Endometrium (tissue), 2 donors: ENCODE measurements at regions not wholly inside any gene's neighbourhood (a gene's known extent, or its start where the extent isn't known, plus 50 kb on each side); places are given as distances from the start of the nearest gene placed in this dataset.
"Not testable (repeated sequence)": the region's sequence is repeated elsewhere in the genome, so short reads cannot be mapped to it uniquely, and the experiment has no call there.

ENCODE experiments used
- FAIRE-seq: peaks from 2 replicates; lab custom pipeline; 2012; peaks lifted over from hg19 to GRCh38; lab: Jason Lieb, UNC
- donor health status: control.
- donor health status: control.

DNA sequence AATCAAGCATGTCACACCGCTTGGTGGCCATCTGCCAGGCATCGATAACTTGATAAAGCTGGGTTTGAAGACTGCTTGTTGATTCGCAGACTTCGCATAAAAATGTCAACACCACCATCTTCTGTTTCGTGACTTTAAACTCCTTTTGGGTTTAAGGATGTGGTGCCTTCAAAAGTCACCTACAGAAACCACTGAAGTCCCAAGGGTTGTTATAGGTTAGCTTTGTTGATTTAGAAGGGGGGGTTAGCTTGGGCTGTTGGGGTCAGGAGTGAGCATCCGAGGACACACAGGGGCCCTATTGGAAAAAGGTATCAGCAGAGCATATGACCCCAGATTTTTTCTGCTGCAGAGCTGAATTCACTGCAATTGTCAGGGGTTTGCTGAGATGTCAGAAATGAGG, 76.7 kb upstream of the SSTR4 start:
- no peak for FAIRE-seq

DNA sequence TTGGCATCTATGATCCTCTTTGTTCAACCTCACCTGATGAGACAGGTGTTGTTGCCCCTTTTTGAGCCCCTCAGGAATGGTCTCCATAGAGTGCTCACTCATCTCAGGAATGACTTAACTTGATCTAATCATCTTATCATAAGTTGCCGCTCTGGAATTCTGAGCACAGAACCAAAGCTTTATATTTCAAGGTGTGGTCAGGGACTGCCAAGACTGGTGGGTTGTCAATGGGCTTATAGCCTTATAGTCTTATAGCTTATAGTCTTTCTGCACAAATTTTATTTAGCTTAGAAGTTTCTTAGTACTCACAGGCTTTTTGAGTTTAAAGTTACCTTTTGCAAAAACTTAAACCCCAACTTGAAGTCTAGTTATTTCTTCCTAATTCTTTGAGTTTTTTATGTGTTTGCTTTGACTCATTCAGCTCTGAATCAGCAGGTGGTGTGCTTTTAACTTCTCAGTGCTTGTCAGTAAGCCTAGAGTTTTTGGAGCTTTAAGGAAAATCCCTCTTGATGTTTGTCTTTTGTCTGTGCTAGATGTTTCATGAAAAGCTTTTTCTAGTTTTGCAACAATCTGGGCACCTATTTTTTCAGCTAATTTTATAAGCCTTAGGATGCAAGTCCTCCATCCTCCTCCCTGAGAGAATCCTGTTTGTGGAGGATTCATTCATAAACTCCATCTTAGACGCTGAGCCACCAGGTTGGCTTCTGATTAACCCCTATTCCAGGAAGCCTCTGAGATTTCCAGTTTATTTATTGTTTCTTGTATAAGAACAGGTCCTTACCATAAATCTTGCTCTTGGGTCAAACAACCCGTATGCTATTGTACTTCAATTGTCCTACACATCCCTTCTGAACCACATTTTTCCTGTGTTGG, 72.3 kb upstream of the SSTR4 start:
- no peak for FAIRE-seq

DNA sequence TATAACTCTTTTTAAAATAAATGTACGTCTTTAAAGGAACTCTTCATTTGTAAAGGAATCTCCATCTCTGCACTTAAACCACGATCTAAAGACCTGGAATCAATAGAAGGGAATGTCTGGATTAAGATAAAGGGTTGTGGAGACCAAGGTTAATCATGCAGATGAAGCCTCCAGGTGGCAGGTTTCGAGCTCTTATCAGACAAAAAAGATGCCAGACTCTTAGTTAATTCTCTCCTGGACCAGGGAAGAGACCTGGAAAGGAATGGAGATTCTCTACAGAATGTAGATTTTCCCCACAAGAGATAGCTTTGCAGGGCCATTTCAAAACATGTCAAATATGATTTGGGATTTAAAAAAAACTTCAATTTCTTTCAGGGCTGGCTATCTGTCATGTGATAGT, 71.5 kb upstream of the SSTR4 start:
- no peak for FAIRE-seq

DNA sequence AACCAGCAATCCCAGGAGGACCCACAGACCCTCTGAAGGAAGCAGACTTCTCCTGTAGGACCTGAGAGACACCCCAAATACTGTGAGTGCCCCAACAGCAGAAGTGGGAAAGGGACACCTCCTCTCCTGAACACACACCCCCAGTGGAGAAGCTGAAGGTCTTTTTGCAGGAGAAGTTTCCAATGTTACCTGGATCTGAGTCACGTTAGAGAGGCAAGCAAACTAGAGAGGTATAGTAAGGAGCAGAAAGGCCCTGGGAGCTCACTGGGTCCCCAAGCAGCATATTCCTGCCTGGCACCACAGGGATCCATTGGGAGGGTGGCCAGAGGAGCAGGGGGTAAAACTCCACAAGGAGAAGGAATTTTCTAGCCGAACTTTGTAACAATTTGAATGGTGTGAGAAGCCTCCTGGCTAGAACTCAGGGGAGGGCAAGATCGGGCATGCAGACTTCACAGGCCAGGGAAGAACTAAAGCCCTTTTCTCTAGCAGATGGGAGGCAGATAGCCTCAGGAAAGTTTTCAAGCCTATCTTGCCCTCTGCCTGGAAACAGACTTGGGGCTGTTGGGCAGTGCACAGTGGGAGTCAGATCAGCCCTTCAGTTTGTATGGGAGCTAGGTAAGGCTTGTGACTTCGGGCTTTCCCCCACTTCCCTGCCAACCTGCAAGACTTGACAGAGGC, 68.2 kb upstream of the SSTR4 start:
- no peak for FAIRE-seq

DNA sequence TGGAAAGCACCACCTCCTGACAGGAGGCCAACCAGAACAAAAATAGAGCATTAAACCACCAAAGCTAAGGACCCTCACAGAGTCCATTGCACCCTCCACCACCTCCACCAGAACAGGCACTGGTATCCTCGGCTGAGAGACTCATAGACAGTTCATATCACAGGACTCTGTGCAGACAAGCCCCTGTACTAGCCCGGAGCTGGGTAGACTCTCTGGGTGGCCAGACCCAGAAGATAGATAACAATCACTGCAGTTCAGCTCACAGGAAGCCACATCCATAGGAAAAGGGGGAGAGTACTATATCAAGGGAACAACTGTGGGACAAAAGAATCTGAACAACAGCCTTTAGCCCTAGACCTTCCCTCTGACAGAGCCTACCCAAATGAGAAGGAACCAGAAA, 67.4 kb upstream of the SSTR4 start:
- not testable (repeated sequence) for FAIRE-seq

DNA sequence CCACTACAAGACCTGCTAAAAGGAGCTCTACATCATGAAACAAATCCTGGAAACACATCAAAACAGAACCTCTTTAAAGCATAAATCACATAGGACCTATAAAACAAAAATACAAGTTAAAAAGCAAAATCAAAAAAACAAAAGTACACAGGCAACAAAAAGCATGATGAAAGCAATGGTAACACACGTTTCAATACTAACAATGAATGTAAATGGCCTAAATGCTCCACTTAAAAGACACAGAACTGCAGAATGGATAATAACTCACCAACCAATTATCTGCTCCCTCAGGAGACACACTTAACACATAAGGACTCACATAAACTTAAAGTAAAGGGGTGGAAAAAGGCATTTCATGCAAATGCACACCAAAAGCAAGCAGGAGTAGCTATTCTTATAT, 66.1 kb upstream of the SSTR4 start:
- not testable (repeated sequence) for FAIRE-seq

DNA sequence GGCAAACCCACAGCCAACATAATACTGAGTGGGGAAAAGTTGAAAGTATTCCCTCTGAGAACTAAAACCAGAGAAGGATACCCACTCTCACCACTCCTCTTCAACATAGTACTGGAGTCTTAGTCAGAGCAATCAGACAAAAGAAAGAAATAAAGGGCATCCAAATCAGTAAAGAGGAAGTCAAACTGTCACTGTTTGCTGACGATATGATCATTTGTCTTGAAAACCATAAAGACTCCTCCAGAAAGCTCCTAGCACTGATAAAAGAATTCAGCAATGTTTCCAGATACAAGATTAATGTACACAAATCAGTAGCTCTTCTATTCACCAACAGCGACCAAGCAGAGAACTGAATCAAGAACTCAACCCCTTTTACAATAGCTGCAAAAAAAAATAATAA, 64.0 kb upstream of the SSTR4 start:
- not testable (repeated sequence) for FAIRE-seq

DNA sequence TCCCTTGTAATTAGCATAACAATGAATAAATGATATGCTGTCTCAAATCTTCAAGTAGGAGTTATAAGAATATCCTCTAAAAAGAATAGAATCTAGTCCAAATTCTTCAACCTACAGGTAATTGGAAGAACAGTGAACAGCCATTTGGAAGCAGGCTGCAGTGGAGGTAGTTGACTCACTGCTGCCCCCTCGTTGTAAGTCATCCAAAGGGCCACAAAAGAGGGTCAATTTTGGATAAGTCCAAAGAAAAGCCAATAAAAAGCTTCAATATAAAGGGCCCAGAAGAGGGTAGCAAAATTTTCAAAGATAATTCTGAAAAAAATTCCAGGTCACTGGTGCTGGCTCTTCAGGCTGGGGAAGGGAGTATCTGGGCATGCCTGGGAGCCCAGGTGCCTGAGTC, 60.8 kb upstream of the SSTR4 start:
- FAIRE-seq, result no peak

DNA sequence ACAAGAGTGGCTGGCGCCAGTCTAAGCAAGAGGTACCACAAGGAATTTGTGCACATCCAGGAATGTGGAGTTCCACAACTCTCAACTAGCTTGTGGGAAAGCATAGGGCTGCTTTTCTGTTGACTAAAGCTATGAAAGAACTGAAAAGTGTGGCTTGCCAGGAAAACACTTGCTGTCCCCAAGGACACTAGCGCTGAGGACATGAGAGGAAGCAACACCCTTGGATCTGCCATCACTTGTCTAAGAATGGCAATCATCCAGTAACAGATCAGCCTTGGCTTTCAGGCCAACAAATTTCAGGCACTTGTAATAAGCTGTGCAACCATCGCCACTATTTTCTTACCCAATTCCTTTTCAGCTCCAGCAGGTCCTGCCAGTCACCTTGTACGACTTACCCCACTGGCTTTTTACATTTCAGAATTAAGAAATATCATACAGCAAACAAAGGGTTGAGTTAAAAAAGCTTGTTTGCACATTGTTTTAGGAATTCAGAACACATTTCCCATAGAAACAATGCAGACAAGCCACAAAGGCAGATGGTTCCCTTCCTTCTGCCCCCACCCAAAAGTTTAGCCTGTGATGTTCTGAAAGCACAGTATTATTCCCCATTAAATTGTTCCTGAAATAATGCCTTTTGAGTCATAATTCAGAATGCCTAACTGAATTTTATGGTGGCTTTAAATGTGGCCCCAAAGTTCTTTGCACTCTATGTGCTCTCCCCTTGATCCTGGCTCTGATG, 57.9 kb upstream of the SSTR4 start:
- FAIRE-seq, result no peak

DNA sequence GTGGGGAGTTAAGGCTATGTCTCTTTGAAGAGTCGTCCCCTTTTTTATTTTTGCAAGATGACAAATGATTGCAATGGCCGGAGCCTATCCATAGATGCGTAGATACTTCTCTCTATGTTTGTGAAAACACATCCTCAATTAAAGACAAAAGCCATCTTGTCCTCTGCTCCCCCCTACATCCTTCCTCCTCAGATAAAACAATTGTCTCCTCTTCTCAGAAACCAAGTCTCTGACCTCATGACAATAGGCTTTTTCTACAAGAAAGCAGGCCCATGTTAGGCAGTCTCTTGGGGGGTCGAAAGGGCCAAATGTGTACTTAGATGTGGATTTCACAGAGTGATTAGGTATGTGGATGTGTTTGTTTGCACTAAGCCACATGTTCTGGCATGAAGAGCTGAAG, 51.1 kb upstream of the SSTR4 start:
- no peak for FAIRE-seq

DNA sequence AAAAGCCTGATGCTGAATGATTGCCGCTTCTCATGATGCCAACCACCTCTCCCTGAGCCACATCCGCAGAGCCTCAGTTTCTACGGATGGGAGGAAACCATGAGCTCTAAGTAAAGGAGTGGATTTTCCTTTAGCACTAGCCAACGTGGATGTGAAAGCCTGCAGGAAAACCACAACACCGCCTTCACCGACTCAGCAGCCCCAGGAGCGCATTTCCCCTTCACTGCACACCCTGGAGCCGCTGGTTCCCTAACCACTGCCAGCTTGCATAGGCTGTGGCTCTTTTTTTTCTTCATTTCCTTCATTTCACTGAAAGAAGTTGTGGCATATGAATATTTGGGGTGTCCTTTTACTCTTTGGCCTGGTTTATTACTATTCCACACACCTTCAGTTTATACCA, 50.5 kb upstream of the SSTR4 start:
- FAIRE-seq, result no peak

DNA sequence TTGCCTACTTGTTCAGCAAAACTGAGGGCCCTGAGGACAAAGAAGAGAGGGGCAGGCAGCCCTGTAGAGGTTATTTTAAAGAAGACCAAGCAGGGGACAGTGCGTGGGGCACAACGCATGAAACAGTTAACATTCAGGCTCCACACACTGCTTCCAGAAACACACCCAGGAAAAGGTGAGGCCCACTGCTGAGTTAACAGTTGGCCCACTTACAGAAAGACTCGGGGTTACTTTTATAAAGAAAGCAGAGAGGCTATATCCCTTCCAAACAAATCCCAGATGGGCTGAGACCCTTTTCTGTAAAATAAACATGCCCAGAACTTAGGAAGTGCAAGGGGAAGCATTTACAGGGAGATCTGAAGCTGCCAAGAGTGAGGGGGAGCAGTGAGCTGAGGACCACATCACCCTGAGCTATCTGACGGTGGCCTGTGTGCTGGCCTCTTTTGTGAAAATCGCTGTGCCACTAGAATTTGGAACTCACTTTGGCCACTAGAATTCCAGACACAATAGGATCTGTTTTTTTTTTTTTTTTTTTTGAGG, 49.8 kb upstream of the SSTR4 start:
- FAIRE-seq, result no peak
